Tibial nerve (tissue), 4 donors: ENCODE measurements at regions not wholly inside any gene's neighbourhood (a gene's known extent, or its start where the extent isn't known, plus 50 kb on each side); places are given as distances from the start of the nearest gene placed in this dataset.

Experiments
- CTCF ChIP-seq, 5 experiments: fragments of 200-600 bp in 3 of 5; fragments of 450-650 bp in 2 of 5; sonication (generic) in 3 of 5; IDR thresholded peaks; one replicate each; pipeline ENCODE4 v1.5.1; 2016 to 2019; ENCODE audit warnings: antibody characterized with exemption in 5 of 5, mild to moderate bottlenecking in 3 of 5, moderate library complexity in 2 of 5
- EP300 ChIP-seq, 2 donors: sonication (generic); formaldehyde crosslinking; IDR thresholded peaks; one replicate each; pipeline ENCODE4 v1.6.1; 2017; ENCODE audit warnings: antibody characterized with exemption in 2 of 2, mild to moderate bottlenecking in 1 of 2

DNA sequence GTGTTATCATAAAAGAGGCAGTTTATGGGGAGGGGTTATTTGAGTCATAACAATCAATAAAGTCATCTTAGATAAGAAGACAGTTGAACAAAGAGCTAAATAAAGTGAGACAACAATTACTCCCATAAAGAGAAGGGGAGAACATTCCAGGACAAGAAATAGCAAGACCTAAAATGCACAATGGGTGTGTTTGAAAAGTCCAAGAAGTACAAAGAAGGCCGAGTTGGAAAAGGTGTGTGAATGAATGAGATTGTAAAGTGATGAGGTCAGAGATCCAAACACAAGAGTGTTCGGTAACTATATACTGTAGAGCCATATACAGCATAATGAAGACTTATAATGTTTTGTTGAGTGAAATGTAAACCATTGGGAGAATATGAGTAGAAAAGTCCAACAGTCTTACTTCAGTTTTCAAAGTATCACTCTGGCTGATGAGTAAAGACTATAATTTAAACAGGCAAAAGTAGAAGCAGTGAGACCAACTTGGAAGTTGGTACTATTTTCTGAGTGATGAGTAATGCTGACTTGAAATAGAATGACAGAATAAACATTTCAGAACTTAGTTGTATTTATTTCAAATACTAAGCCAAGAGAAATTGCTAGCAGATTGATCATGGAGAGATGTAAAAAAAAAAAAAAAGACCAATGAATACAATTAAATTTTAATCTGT is 868.7 kb upstream of the CDH9 start:
- TF ChIP-seq CTCF (IDR thresholded peaks at IDR 0.05) (no peak), EP300 (IDR thresholded peaks at IDR 0.05) (no peak)
